HG03558 (cell line): ENCODE measurements at regions not wholly inside any gene's neighbourhood (a gene's known extent, or its start where the extent isn't known, plus 50 kb on each side); places are given as distances from the start of the nearest gene placed in this dataset.

Experiments used
- ATAC-seq: cut with Tn5 transposase; IDR thresholded peaks from one replicate; pipeline ENCODE4 v1.9.1; 2021; ENCODE audit warnings: moderate number of reproducible peaks; ENCODE audit not compliant: unreplicated experiment; ENCODE audit errors: extremely low read depth

GRCh38 chr6:14422917-14423316, 305.3 kb downstream of the CD83 start:
- no peak for ATAC-seq

- no peak for ATAC-seq
Observed at GRCh38 chr6:14423330-14423729, 305.8 kb downstream of the CD83 start.

DNA sequence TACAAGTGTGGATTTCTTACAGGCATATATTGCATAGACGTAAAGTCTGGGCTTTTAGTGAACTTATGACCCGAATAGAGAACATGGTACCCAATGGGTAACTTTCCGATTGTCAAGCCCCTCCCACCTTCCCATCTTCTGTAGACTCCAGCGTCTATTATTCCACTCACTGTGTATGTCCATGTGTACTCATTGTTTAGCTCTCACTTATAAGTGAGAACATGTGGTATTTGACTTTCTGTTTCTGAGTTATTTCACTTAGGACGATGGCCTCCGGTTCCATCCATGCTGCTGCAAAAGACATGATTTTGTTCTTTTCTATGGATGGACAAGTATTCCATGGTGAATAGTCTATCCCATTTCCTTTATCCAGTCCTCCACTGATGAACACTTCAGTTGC, 306.4 kb downstream of the CD83 start:
- no peak for ATAC-seq

DNA sequence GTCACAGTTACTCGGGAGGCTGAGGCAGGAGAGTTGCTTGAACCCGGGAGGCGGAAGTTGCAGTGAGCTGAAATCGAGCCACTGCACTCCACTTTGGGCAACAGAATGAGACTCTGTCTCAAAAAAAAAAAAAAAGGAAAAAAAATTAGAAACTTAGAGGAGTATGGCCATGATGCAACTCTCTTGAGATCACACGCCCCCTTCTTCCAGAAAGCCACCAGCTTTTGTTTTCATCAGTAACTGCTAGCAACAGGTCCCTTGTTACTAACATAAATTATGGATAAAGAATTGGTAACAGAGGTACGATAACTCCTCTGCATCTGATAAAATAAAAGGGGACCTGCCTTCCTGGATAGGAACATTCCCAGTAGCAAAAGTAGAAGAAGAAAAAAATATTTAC, 308.2 kb downstream of the CD83 start:
- ATAC-seq = no peak

DNA sequence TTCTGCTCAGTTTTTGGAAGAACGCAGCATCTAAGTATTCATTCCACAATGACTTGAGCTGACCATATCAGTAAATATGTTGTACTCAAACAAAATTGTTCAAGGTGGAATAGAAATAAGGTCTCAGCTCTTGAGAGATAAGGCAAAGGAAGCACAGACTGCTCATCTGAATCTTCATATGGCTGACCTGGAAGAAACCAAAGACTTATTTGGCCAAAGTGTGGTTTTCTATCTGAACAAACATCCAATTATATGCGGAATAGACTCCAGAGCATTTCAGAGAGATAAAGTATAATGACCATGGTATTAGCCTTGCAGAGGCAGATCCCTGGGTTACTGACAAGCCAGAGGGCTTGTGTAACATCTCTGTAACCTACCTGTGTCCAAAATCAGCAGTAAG, 308.7 kb downstream of the CD83 start:
- no peak for ATAC-seq

DNA sequence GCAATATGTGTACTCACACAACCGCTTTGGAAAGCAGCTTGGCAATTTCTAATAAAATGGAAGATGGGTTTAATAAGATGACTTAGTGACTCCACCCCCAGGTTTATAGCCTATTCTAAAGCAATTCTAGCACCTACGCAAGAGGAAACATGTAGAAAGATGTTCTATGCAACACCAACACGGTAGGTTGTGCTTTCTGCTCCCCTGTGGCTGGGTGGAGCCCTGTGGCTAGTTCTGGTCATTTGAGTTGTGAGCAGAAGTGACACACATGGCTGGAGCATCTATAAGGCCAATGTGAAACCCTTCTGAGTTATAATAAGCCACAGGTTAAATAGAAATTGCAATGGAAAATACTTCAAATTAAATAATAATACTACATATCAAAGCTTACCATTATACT, 310.7 kb downstream of the CD83 start:
- no peak for ATAC-seq

DNA sequence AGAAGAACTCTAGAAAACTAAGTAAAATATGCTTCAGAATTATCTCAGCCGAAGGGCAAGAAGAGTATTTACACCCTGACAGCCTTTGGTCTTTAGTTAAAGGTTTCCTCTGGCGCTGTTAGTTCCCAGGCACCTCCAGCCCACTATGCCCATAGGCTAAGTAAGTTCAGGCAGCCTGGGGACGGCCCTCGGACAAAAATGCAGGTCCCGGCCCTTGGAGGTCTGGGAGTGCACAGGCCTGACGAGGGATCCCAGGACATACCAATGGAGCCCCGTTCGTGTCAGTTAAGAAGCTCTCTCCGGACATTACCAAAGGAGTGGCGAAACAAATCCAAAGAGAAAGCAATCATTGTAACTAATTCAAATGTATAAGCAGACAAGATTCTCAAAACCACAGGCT, 311.8 kb downstream of the CD83 start:
- ATAC-seq = no peak

- ATAC-seq = no peak
Observed at GRCh38 chr6:14430218-14430617, 312.6 kb downstream of the CD83 start.

- no peak for ATAC-seq
Observed at GRCh38 chr6:14431385-14432330, 314.1 kb downstream of the CD83 start.

- no peak for ATAC-seq
Observed at GRCh38 chr6:14434916-14435690, 317.5 kb downstream of the CD83 start.

GRCh38 chr6:14436592-14437132, 319.1 kb downstream of the CD83 start:
- ATAC-seq = no peak

DNA sequence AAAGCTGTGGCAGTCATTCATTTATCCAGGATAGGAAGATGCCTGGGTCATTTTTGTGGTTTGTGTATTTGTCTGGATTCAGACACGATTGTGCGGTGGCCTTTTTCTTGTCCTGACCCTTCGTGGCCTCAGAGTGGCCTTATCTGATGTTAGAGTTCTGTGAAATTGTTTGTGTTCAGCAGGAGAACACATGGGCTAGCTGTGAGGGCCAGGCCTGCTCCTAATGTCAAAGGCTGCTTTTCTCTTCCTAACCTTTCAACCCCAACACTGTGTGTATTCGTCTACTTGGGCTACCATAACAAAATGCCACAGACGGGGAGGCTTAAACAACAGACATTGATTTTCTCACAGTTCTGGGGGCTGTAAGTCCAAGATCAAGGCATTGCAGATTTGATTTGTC, 321.8 kb downstream of the CD83 start:
- ATAC-seq = no peak

DNA sequence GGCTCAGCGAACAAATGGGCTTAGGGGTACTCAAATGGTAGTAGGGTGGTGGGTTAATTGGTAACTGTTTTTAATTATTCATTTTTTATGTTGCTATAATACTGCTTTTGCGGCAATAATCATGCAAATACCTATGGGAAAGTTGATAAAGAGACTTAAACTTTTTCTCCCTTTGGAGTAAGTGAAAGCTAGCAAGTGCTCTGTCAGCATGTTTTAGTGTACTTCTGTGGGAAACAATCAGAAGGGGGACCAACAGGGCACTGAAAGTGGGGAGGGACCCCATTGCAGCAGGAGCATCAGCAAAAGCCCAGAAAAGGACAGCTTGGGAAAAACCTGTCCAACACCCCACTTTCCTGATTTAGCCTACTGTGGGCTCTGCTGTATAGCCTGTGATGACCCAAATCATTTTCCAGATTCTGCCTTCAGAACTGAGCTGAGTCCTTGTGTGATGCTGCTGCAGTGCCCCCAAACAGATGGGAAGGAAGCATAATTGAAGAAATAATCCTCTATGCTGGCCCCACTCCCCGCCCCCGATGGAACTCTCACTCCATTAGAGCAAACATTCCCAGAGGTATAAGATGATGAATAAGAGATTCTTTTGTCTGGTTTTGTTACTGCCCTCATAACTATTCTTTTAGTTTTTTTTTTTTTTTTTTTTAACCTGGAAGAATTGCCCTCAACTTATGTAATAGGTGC, 322.8 kb downstream of the CD83 start:
- ATAC-seq = no peak

DNA sequence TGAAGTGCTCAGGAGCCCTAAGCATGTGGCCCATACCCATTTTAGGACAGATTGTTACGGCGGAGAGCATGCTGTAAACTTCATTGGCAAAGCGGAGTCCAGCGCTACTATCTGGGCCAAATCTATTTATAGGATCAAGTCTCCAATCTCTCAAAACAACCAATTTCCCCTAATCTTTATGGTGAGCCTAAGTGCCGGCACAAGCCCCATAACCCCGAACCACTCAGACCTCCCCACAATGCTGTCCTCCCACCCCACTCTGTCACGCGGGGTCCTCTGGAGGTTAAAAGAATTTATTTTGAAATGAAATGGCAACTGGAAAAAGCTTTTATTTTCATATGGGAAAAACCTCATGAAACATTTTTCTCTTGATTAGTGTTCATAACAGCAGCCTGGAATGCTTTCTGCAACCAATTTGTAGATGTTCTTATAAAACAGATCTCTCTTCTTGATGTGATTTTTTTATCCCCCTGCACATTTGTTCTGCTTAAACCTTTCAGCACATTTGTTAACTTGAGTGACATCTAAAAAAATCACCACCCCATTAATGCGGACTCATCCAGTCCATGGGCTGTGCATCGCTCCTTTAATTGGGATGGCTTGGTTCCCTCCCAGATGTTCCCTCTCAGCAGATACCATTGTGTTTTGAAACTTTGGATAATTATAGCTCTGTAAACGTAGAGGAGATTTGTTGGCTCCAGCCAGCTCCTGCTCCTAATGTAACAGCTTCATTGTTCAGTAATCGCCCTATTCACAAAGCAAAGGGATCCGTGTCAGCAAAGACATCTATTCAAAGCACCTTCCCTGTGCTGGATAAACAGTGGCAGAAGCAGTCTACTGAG, 323.6 kb downstream of the CD83 start:
- ATAC-seq = no peak

- no peak for ATAC-seq
Observed at GRCh38 chr6:14442242-14442641, 324.7 kb downstream of the CD83 start.

GRCh38 chr6:14443629-14444268, 326.2 kb downstream of the CD83 start:
- no peak for ATAC-seq

DNA sequence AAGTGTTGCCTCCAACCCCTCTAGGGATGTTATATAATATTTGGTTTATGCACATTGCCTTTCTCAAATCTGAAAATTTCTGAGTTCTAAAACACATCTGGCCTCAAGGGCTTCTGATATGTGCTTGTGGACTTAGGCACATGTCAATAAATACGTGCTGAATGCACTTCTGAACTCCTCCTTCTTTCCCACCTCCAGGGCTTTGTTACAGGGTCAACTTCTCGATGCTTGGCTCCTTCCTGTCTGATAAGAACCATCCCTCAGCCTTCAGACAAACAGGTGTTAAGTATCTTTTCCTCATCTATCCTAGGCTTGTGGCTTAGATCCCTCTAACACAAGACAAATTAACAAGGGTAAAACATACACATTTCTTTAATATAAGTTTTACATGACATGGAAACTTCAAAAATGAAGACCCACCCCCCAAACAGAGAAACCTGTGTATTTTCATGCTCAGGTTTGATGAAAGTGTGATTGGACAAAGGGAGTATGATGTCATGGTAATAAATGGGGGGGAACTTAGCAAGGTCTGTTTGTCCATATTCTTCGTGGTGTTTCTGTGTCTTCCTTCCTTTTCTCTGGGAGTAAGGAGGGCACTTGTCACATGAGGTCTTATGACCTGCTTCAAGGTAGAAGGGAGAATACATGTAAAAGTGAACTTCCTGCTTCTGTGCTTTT, 326.9 kb downstream of the CD83 start:
- no peak for ATAC-seq

DNA sequence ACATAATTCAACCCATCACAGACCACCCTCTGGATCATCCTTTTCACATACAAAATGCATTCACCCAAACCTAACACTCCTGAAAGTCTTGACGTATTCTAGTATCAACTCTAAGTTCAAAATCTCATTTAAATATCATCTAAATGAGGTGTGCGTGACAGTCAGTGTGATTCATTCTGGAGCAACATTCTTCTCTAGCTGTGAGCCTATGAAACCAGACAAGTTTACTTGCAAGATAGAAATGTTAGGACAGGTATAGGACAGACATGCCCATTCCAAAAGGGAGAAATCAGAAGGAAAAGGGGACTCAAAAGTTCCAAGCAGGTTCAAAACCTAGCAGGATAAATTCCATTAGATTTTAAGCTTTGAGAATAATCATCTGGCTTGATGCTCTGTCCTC, 329.7 kb downstream of the CD83 start:
- ATAC-seq = no peak

DNA sequence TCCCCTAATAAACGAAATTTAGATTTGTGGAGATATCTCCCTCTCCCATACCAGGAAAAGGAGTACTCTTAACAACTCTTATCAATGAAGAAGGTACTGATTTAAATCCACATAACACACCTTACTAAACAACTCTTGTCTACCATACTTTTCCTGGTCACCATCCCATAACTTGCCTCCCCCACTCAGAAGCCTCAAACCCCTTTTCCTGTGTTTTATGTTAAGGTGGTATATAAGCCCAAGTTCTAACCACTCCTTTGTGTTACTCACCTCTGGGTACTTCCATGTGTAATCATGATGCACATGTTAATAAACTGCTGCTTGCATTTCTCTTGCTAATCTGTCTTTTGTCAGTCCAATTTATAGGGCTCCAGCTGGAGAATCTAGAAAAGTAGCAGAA, 330.7 kb downstream of the CD83 start:
- no peak for ATAC-seq
